H1 (cell line): ENCODE measurements at regions not wholly inside any gene's neighbourhood (a gene's known extent, or its start where the extent isn't known, plus 50 kb on each side); places are given as distances from the start of the nearest gene placed in this dataset.

Experiments
- CHD7 ChIP-seq: fragments of 300-600 bp; sonication (generic); IDR thresholded peaks from 2 replicates; pipeline ENCODE4 v1.7.1; 2012; ENCODE audit warnings: low read length, moderate library complexity, mild to moderate bottlenecking, inconsistent platforms; ENCODE audit not compliant: insufficient replicate concordance
- CREB1 ChIP-seq: IDR thresholded peaks from 2 replicates; pipeline ENCODE4 v1.6.1; 2012; ENCODE audit warnings: inconsistent platforms
- E2F6 ChIP-seq: IDR thresholded peaks from 2 replicates; pipeline ENCODE4 v1.6.1; 2012; ENCODE audit warnings: inconsistent platforms
- EP300 ChIP-seq, 2 experiments: IDR thresholded peaks; 1 replicate in 1 of 2; 2 replicates in 1 of 2; pipeline ENCODE4 v1.6.1; 2011 to 2012; ENCODE audit warnings: low read depth in 2 of 2, low read length in 2 of 2, mild to moderate bottlenecking in 2 of 2, borderline replicate concordance in 1 of 2, inconsistent platforms in 1 of 2, moderate library complexity in 1 of 2
- FOSL1 ChIP-seq: IDR thresholded peaks from 2 replicates; pipeline ENCODE4 v1.6.1; 2011; ENCODE audit warnings: mild to moderate bottlenecking, low read depth, low read length, moderate library complexity; ENCODE audit not compliant: insufficient read depth
- PHF8 ChIP-seq: fragments of 200-600 bp; sonication (generic); conservative IDR thresholded peaks from 2 replicates; pipeline ENCODE4 v1.7.1; 2012; ENCODE audit warnings: low read depth, mild to moderate bottlenecking, inconsistent platforms, low read length, moderate library complexity
- TAF1 ChIP-seq: IDR thresholded peaks from 2 replicates; pipeline ENCODE4 v1.6.1; 2011; ENCODE audit warnings: mild to moderate bottlenecking, low read depth, low read length

DNA sequence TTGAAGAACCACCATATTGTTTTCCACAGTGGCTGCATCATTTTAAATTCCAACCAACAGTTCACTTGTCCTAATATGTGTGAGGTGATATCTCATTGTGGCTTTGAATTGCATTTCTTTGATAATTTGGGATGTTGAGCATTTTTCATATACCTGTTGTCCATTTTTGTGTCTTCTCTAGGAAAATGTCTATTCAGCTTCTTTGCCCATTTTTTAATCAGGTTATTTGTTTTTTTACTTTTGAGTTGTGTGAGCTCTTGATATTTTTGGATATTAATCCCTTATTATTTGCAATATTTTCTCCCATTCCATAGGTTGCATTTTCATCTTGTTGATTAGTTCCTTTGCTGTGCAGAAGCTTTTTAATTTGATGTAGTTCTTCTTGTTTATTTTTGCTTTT lies 95.1 kb upstream of the CCDC71L start (continued):
- TF ChIP-seq CHD7 (no peak), TAF1 (no peak), CREB1 (no peak), FOSL1 (no peak), EP300 (IDR thresholded peaks at IDR 0.05; ENCODE audit: borderline replicate concordance in 1 of 2, low read depth in 2 of 2, low read length in 2 of 2) (no peak), E2F6 (no peak), PHF8 (no peak)
